Suprapubic skin (tissue), 4 donors: ENCODE measurements at regions not wholly inside any gene's neighbourhood (a gene's known extent, or its start where the extent isn't known, plus 50 kb on each side); places are given as distances from the start of the nearest gene placed in this dataset.

Experiments
- EP300 ChIP-seq: sonication (generic); formaldehyde crosslinking; IDR thresholded peaks from one replicate; pipeline ENCODE4 v1.6.1; 2017; ENCODE audit warnings: antibody characterized with exemption
- POLR2A ChIP-seq, 2 donors: fragments of 450-650 bp; IDR thresholded peaks; one replicate each; pipeline ENCODE4 v1.6.1; 2017; ENCODE audit warnings: antibody characterized with exemption in 2 of 2, mild to moderate bottlenecking in 2 of 2, moderate library complexity in 2 of 2
- POLR2AphosphoS5 ChIP-seq, 3 donors: sonication (generic); formaldehyde crosslinking; IDR thresholded peaks; one replicate each; pipeline ENCODE4 v1.6.1; 2017; ENCODE audit warnings: antibody characterized with exemption in 3 of 3
- TF ChIP-seq, protein P1 (sequence below), 2 donors: fragments of 200-600 bp in 1 of 2; fragments of 450-650 bp in 1 of 2; sonication (generic) in 1 of 2; IDR thresholded peaks; one replicate each; pipeline ENCODE4 v1.5.1; 2016 to 2019; ENCODE audit warnings: antibody characterized with exemption in 2 of 2, mild to moderate bottlenecking in 1 of 2, moderate library complexity in 1 of 2

DNA sequence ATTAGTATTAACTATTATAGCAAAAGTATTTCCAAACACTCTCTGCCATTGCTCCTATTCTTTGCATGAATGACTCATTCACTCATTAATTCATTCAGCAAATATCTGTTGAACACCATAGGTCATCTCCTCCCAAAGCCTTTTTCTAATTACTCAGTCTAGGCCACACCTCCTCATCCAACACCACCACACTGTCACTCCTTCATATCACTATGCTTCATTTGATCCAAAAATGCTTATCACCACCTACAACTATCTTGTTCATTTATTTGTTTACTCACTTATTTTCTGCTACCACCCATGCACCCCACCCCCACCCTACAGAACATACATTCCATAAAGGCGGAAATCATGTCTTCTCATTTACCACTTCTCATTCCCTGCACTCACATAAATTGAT is 94.4 kb upstream of the TNFSF4 start:
- TF ChIP-seq, protein P1, sequence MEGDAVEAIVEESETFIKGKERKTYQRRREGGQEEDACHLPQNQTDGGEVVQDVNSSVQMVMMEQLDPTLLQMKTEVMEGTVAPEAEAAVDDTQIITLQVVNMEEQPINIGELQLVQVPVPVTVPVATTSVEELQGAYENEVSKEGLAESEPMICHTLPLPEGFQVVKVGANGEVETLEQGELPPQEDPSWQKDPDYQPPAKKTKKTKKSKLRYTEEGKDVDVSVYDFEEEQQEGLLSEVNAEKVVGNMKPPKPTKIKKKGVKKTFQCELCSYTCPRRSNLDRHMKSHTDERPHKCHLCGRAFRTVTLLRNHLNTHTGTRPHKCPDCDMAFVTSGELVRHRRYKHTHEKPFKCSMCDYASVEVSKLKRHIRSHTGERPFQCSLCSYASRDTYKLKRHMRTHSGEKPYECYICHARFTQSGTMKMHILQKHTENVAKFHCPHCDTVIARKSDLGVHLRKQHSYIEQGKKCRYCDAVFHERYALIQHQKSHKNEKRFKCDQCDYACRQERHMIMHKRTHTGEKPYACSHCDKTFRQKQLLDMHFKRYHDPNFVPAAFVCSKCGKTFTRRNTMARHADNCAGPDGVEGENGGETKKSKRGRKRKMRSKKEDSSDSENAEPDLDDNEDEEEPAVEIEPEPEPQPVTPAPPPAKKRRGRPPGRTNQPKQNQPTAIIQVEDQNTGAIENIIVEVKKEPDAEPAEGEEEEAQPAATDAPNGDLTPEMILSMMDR (IDR thresholded peaks at IDR 0.05), result no peak
- TF ChIP-seq POLR2A (IDR thresholded peaks at IDR 0.05) (no peak), EP300 (no peak), POLR2AphosphoS5 (IDR thresholded peaks at IDR 0.05) (no peak)
